B cell (primary cell): ENCODE measurements at regions not wholly inside any gene's neighbourhood (a gene's known extent, or its start where the extent isn't known, plus 50 kb on each side); places are given as distances from the start of the nearest gene placed in this dataset.

Experiments used
- ATAC-seq: fragments of 200-7000 bp; cut with Tn5 transposase; one replicate; pipeline ENCODE4 v1.10.0; 2021; ENCODE audit warnings: low read depth, mild to moderate bottlenecking, moderate number of reproducible peaks, moderate library complexity
- CTCF ChIA-PET: fragments of 350-600 bp; sonication (Branson Sonifier 250); formaldehyde crosslinking; loops from one replicate; lab custom pipeline; 2021; ENCODE audit warnings: antibody characterized with exemption, inconsistent platforms; lab: Charles Lee
- POLR2A ChIA-PET: fragments of 350-600 bp; sonication (Branson Sonifier 250); formaldehyde crosslinking; loops from one replicate; lab custom pipeline; 2021; ENCODE audit warnings: antibody characterized with exemption; lab: Charles Lee
- DNase-seq: peaks from one replicate; pipeline ENCODE4 v3.0.0; 2013
- H2AFZ ChIP-seq: 2 replicates; pipeline ENCODE4 v1.6.1; 2012; ENCODE audit warnings: mild to moderate bottlenecking, low read depth, low read length; ENCODE audit not compliant: insufficient read depth, poor library complexity, severe bottlenecking
- H3K27ac ChIP-seq, 2 donors: 1 replicate in 1 of 2; 2 replicates in 1 of 2; pipeline ENCODE4 v1.5.1; 2012 to 2013; ENCODE audit warnings: low read length in 2 of 2, mild to moderate bottlenecking in 2 of 2, moderate library complexity in 1 of 2
- H3K27me3 ChIP-seq, 4 experiments: fragments of 200-600 bp in 1 of 4; sonication (generic) in 1 of 4; replicated peaks in 1 of 4; 1 replicate in 2 of 4; 2 replicates in 2 of 4; pipeline versions ENCODE4 v1.6.1 to v1.7.0; 2013 to 2016; ENCODE audit warnings: low read length in 3 of 4, mild to moderate bottlenecking in 2 of 4, mixed read lengths in 1 of 4, moderate library complexity in 1 of 4; ENCODE audit not compliant: insufficient read depth in 4 of 4, control insufficient read depth in 3 of 4; ENCODE audit errors: control extremely low read depth in 1 of 4
- H3K36me3 ChIP-seq, 2 experiments: replicated peaks in 1 of 2; 1 replicate in 1 of 2; 2 replicates in 1 of 2; pipeline versions ENCODE4 v1.6.1 to v1.7.1; 2013; ENCODE audit warnings: low read length in 1 of 2; ENCODE audit not compliant: insufficient read depth in 2 of 2, control insufficient read depth in 1 of 2; ENCODE audit errors: control extremely low read depth in 1 of 2, extremely low read depth in 1 of 2
- H3K4me1 ChIP-seq, 2 donors: fragments of 200-600 bp in 1 of 2; sonication (generic) in 1 of 2; 1 replicate in 1 of 2; 2 replicates in 1 of 2; pipeline versions ENCODE4 v1.5.1 to v1.6.1; 2013 to 2017; ENCODE audit warnings: low read length in 2 of 2; ENCODE audit not compliant: control insufficient read depth in 2 of 2, insufficient read depth in 2 of 2
- H3K4me2 ChIP-seq: replicated peaks from 2 replicates; pipeline ENCODE3; 2012; ENCODE audit warnings: mild to moderate bottlenecking, low read depth, low read length; ENCODE audit not compliant: poor library complexity, severe bottlenecking
- H3K4me3 ChIP-seq, 5 experiments: fragments of 200-600 bp in 1 of 5; sonication (generic) in 1 of 5; 1 replicate in 3 of 5; 2 replicates in 2 of 5; pipeline versions ENCODE4 v1.5.1 to v1.7.0; 2011 to 2016; ENCODE audit warnings: low read length in 4 of 5, mild to moderate bottlenecking in 4 of 5, low read depth in 2 of 5, control low read depth in 1 of 5, moderate library complexity in 1 of 5; ENCODE audit not compliant: insufficient read depth in 1 of 5; ENCODE audit errors: control extremely low read depth in 1 of 5, extremely low read depth in 1 of 5
- H3K79me2 ChIP-seq: fragments of 200-600 bp; sonication (generic); one replicate; pipeline ENCODE4 v1.6.0; 2016; ENCODE audit warnings: low read length; ENCODE audit not compliant: control insufficient read depth, insufficient read depth
- H3K9ac ChIP-seq: fragments of 200-600 bp; sonication (generic); 2 replicates; pipeline ENCODE4 v1.6.1; 2017; ENCODE audit warnings: mild to moderate bottlenecking, low read length, moderate library complexity
- H3K9me3 ChIP-seq, 3 donors: one replicate each; pipeline versions ENCODE4 v1.6.1 to v1.7.1; 2013; ENCODE audit warnings: low read length in 2 of 3; ENCODE audit not compliant: control insufficient read depth in 2 of 3, insufficient read depth in 1 of 3; ENCODE audit errors: control extremely low read depth in 1 of 3
- H4K20me1 ChIP-seq: 2 replicates; pipeline ENCODE4 v1.6.0; 2012; ENCODE audit warnings: mild to moderate bottlenecking, low read length; ENCODE audit not compliant: insufficient read depth, control insufficient read depth, poor library complexity, severe bottlenecking
- H3K27ac Mint-ChIP-seq: one replicate; pipeline ENCODE4 v1.8.0; 2021; ENCODE audit warnings: mixed read lengths
- H3K27me3 Mint-ChIP-seq: one replicate; pipeline ENCODE4 v1.8.0; 2021; ENCODE audit warnings: mixed read lengths
- H3K4me1 Mint-ChIP-seq: one replicate; pipeline ENCODE4 v1.8.0; 2021; ENCODE audit warnings: mixed read lengths
- H3K4me3 Mint-ChIP-seq: one replicate; pipeline ENCODE4 v1.8.0; 2021; ENCODE audit warnings: mixed read lengths
- H3K9me3 Mint-ChIP-seq: one replicate; pipeline ENCODE4 v1.8.0; 2022; ENCODE audit warnings: mixed read lengths; ENCODE audit not compliant: insufficient read depth
- CTCF ChIP-seq: fragments of 200-600 bp; IDR thresholded peaks from one replicate; pipeline ENCODE4 v1.8.0; 2022; ENCODE audit warnings: antibody characterized with exemption, mild to moderate bottlenecking
- EZH2 ChIP-seq: IDR thresholded peaks from 2 replicates; pipeline ENCODE4 v1.6.1; 2012; ENCODE audit warnings: borderline replicate concordance, low read depth, mild to moderate bottlenecking, moderate library complexity, low read length; ENCODE audit not compliant: insufficient read depth, poor library complexity, severe bottlenecking
- WGBS: methylation state at CpG from one replicate; pipeline ENCODE4 v1.1.5; 2013; ENCODE audit warnings: missing lambda C conversion rate; ENCODE audit not compliant: insufficient coverage; 5-methylcytosine and 5-hydroxymethylcytosine counted together
- intact Hi-C: fragments of 100-400 bp; cut with micrococcal nuclease; formaldehyde crosslinking; loops from one replicate; pipeline ENCODE4 v1.10.0; 2022

- CTCF ChIA-PET, result no interaction called here
- intact Hi-C loops, result no loop called here
Observed at GRCh38 chr3:20310629-20311028, 124.6 kb upstream of the SGO1 start.

GRCh38 chr3:20307383-20307782 is 121.4 kb upstream of the SGO1 start:
- intact Hi-C loops, result no loop called here
- ChIA-PET POLR2A (no interaction called here), CTCF (no interaction called here)
- no peak overlapping the region for H3K4me2 ChIP-seq
- H3K4me3 ChIP-seq, result no peak overlapping the region
- Mint-ChIP-seq H3K27me3 (no peaks in the 10 kb centered on the region), H3K27ac (no peak overlapping the region), H3K4me3 (no peak overlapping the region), H3K4me1 (no peaks in the 10 kb centered on the region), H3K9me3 (peaks cover 2% of the 10 kb centered on the region)
- H3K27me3 ChIP-seq, result no peaks in the 10 kb centered on the region
- no peaks in the 10 kb centered on the region for H3K4me1 ChIP-seq
- TF ChIP-seq CTCF (no peak), EZH2 (no peak)
- H2AFZ ChIP-seq, result no peak overlapping the region
- ATAC-seq (no peak), DNase-seq (no peak)
- no peak overlapping the region for H3K27ac ChIP-seq
- no peaks in the 10 kb centered on the region for H3K79me2 ChIP-seq
- H4K20me1 ChIP-seq, result no peaks in the 10 kb centered on the region
- H3K9ac ChIP-seq, result no peak overlapping the region
- H3K36me3 ChIP-seq, result no peaks in the 10 kb centered on the region
- H3K9me3 ChIP-seq, result peaks cover 0 to 3% (median 1%) of the 10 kb centered on the region in 3 donors

More at GRCh38 chr3:20310629-20311028, 124.6 kb upstream of the SGO1 start:
- no peak overlapping the region for H3K27ac Mint-ChIP-seq
- H3K9me3 Mint-ChIP-seq, result peaks cover 2% of the 10 kb centered on the region
- Histone ChIP-seq H3K27me3 (no peaks in the 10 kb centered on the region), H3K9ac (no peak overlapping the region), H3K4me3 (no peak overlapping the region), H3K4me2 (no peak overlapping the region), H3K4me1 (no peaks in the 10 kb centered on the region), H3K79me2 (no peaks in the 10 kb centered on the region), H3K27ac (no peak overlapping the region), H3K36me3 (no peaks in the 10 kb centered on the region), H3K9me3 (peaks cover 0 to 3% (median 0%) of the 10 kb centered on the region in 3 donors), H2AFZ (no peak overlapping the region), H4K20me1 (no peaks in the 10 kb centered on the region)
- WGBS, result 100% methylated on average over 2 of the region's 3 CpGs
- no peak overlapping the region for H3K4me3 Mint-ChIP-seq
- no peaks in the 10 kb centered on the region for H3K27me3 Mint-ChIP-seq
- ATAC-seq (no peak), DNase-seq (no peak)
- TF ChIP-seq EZH2 (no peak), CTCF (no peak)
- no peaks in the 10 kb centered on the region for H3K4me1 Mint-ChIP-seq
- POLR2A ChIA-PET, result no interaction called here
